H4 (cell line): ENCODE measurements at regions not wholly inside any gene's neighbourhood (a gene's known extent, or its start where the extent isn't known, plus 50 kb on each side); places are given as distances from the start of the nearest gene placed in this dataset.

Experiments
- DNase-seq: peaks from one replicate; pipeline ENCODE4 v3.0.0-alpha.2; 2015; ENCODE audit warnings: low spot score

DNA sequence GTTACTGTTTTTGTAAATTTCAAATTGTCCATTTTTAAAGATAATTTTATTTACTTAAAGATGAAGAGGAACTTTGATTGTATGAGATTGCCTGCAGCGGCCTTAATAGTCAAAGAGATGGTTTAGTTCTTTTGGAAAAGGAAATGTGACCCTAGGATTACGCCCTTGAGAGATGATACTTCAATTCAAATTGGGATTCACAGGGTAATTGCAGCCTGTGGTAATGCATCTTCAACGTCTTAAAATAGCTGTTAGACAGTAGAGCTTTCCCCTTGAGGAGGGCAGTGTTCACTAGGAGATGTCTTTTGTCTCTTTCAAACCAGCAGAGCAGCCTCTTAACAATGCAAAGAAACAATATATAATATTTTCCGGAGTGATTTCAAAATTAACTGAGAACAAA is 127.1 kb downstream of the TAF11L14 start:
- no peak for DNase-seq

DNA sequence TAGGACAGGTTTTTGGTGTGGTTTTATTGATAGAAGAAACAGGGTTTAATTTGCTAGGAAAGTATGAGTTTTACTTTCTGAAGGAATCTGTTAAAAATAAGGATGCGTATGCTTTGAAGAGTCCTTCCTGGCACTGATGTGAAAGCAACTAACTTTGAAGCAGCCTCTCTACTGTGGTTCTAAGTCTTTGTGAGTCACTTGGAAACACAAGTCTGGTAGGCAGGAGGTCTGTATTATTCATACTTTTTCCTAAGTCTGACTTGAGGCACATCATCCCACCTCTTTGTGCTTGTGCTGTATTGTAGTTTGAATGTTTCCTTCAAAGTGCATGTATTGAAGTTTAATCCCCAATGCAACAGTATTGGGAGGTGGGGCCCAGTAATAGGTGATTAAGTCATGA is 129.0 kb downstream of the TAF11L14 start:
- no peak for DNase-seq

DNA sequence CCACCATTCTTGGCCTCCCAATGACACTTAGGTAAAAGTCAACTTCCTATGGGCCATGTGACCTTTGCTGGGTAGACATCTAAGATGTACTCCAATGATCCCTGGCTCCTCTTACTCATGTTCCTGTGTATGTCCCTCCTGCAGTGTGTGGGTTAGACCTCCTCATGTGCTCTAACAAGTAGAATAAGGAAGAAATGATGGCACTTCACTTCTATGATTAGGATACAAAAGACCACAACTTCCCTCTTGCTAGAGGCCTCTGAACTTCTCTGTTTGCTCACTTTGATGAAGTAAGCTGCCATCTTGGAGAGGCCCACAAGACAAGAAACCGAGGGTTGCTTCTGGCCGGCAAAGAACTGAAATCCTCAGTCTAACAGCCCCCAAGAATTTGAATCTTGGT is 131.8 kb downstream of the TAF11L14 start:
- no peak for DNase-seq

DNA sequence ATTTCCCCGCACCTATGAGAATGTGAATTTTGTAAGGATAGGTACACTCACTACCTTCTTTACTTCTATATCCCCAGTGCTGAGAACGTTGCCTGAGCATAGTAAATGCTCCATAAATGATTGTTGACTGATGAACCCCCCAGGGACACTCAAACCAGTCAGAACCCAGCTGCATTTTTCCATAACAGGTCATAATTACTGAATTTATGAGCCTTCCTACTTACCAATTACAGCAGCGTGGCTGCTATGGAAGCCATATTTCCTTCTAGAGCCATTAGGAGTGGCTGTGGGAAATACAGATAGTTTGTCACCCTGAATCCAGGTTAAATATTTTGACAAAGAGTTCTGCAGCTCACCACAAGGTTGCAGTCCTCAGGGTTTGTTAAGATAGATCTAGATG is 135.0 kb downstream of the TAF11L14 start:
- no peak for DNase-seq

DNA sequence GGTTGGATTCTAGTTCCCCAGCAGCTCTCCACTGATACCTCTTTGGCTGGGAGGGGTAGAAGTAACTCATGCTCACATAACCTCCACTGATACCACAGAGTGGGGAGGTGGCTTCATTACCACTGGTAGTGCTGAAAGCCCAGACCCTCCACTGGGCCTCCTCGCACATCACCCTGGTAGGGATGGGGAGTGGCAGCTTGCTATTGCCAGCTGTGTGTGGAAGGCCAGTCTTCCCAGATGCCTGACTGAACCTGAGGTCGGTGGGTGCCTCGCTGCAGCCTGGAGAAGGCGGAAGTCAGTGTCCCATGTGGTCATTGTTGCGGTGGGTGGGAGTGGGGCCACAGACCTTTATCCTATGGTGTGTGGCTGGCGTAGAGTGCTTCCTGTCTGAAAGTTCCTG is 138.0 kb downstream of the TAF11L14 start:
- DNase-seq: no peak

DNA sequence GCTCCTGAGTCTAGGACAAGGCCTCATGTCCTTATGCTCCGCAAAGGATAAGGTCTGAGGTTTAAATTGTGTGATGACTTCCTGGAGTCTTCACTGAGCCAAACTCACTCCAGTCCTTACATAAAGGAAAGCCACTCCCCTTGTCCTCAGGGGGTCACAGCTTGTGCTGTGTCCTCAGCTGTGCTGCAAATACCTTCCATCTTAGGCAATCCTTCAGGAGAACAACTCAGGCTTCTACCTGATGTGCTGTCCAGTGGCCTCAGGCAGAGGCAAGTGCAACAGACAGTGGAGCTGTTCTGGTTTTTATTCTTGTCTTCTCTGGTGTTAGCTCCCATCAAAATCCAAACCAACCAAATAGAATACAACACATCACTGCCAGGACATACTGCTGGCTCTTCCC is 151.5 kb downstream of the TAF11L14 start:
- DNase-seq: no peak

DNA sequence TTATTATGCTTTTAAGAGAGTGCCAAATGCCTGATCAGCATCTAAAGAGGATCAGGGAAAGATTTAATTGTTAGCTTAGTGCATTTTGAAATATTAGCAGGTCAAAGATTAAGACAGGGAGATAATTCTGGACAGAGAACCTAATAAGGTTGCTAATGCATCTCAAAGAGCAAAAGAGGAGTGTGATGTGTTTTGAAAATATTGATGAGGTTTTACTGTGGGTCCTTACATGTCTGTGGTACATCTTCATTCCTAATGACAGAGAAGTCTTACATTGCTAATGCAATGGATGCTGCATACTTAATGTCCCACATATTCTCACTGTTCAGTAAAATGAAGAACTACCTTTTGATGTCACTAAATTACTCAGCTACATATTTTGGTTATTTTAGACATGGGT is 154.1 kb downstream of the TAF11L14 start:
- no peak for DNase-seq

DNA sequence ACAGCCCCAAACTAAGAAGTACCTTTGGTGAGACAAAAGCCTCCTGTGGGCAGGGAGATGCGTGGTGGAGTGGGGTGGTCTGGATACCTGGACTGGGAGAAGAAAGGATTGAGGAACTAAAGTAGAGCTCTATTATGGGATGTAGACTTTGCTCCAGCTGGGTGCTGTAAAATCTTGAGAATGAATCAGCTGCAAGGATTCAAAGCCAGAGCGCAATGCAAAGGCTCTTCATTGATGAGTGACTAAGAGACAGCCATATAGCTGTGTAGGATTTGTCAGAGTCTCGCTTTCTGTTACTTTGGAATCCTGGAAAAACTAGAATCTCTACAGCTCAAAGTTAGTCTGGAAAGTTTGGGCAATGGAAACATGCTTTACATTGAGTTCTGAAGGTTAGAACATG is 159.9 kb downstream of the TAF11L14 start:
- no peak for DNase-seq

DNA sequence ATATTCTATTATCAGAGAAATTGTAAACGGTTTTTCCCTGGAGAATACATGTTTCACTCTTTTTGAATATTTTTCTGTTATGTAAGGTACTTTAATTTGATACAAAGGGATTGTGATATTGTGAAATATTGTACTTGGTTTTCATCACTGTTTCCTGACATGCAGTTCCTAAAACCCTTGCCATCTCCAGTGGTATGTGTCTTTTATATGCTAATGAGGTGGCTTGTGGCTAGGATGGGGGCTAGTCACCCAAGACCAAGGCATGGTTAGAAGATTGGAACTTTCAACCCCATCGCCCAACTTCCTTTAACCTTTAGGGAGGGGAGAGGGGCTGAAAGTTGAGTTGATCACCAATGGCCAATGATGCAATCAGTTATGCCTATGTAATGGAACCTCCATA is 160.6 kb downstream of the TAF11L14 start:
- DNase-seq: no peak

DNA sequence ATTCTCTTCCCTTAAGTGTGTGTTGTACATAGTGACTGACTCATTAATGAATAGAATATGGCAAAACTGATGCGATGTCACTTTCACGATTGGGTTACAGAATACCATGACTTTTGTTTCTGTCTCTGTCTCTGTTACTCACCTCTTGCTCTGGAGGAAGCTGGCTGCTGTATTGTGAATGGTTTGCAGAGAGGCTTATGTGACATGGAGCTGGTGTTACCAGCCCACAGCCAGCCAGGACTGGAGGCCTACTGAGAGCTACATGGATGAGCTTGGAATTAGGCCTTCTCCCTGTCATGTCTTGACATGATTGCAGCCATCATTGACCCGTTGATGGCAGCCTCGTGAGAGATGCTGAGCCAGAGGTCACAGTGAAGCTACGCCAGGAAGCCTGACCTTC is 161.9 kb downstream of the TAF11L14 start:
- no peak for DNase-seq

DNA sequence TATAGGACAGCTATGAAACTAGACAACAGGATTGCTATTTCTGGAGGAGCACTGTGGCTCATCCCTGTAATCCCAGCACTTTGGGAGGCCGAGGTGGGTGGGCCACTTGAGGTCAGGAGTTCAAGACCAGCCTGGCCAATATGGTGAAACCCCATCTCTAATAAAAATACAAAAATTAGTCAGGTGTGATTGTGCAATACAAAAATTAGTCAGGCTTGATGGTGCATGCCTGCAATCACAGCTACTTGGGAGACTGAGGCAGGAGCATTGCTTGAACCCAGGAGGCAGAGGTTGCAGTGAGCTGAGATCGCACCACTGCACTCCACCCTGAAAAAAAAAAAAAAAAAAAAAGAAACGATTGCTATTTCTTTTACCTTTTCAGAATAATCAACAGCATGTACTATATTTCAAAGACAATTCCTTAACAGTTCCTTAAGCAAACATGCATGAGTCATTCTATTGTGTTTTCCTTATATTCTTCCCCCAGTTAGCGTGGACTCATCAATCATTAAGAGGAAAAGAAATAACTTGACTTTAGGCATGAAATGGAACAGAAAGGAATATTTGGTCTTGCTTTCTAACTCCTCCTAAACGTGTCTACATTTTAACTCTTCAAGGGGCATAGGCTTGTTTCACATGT is 162.6 kb downstream of the TAF11L14 start:
- DNase-seq: no peak

DNA sequence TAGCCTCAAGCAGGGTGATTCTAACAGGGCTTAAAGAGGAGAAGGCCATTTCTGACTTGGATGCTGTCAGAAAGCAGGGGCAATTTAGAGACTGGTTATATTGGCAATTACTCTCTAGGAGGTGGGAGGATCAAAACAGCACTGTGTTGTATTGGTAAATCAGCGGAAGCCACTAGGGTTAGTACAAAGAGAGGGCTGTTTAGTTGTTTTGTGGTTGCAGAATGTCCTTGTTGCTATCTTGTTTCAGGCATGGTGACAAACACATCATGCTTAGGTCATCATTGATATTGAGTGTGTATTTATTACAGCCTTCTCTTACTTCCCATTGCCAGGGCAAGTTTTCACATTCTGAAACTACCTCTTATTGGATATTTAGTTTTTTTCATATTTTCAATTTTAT is 165.3 kb downstream of the TAF11L14 start:
- DNase-seq: no peak

DNA sequence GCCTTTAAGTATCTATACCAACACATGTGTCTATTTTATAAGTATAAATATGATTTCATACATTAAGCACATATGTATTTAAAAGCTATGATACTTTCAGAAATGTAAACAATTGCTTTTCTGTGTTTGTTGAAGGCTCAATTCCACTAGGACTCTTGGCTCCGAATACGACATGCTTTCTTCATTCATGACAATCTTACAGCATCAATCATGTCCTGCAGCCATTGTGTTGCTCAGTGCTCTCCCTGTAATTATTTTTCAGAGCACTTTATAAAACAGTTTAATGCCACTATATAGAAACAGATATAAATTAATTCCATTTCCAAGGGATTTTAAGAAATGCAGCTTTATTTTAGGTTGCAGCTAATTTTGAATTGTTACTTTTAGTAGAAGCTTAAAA is 167.3 kb downstream of the TAF11L14 start:
- no peak for DNase-seq

DNA sequence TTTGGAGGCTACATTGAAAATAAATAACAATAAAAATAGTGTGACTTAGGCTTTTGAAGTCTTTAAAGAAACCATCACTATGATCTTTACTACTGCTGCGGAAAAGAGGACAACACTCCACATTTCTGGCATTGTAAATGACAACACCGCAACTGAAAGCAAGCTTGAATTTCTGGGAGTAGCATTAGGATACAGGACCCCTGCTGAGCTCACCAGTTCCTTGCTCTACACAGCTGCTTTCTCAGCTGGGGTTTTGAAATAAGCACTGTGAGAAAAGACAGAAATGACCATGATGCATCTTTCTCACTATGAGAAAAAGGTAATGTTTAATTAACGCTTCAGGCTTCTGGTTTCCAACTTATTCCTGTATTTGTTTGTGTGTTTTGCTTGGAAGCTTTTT is 168.0 kb downstream of the TAF11L14 start:
- no peak for DNase-seq

DNA sequence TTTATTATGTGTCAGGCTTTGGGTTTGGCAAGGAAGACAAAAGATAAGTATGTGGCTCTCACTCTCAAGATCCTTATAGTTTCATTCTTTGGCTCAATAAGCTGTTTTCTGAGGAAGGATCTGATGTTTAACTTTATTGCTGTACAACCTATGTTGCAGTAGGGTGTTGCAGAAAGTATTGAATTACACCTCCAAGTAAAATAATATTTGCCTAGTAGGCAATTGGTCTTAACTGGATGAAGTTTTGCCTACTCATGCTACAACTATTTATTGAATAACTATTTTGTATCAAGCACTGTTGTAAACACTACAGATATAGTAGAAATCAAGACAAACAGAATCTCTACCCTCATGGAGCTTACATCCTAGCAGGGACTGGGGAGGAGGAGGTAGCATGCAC is 169.7 kb downstream of the TAF11L14 start:
- DNase-seq: no peak

DNA sequence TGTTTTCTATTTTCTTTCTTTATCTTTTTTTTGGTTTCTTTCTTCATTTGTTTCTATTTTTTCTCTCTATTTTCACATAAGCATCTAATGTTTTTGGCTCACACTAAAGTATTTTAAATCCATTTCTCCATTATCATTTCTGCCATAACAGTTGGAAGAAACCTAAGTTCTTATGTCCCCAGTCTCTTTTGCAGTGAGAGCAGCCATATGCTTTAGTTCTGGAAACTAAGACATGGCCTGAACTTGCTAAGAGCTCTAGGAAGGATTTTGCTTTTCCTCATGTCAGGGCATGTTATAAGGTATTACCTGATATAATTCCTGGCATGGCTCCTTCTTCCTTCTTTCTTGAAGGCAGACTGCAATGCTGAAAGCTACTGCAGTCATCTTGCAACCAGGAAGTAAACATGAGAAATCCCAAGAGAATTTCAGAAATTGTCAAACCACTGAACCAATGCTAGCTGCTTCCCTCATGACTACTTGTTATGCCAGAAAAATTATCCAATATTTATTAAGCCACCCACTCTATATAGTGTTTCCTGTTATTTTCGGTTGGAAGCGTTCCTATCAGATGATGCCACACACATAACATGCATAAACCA is 171.1 kb downstream of the TAF11L14 start:
- DNase-seq: no peak

DNA sequence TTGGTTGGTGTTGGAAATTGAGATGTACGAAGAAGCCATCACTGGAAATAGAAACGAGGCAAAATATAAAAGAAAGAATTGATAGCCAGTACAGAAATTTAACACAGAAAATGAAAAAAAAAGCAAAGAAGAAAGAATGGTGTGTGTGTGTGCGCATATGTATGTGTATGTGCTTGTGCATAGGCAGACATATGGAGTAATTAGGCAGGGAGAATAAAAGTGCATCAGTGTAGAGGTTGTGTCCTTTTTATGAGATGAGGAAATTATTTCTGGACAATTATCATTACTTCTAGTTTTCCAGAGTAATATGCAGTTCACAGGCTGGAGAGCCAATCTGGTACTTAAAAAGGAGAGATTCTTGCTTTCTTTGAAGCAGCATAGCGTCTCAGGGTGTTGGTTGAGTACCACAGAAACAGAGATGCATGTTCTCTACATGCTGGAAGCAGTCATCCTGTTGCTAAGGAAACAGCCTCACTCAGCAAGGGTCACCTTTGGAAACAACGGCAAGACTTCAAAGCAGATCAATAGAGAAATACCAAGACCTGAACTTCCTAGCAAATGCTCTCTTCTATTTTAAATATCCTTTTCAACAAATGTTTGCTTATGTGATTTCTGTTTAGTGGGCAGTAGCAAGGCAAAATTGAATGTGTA is 172.7 kb downstream of the TAF11L14 start:
- no peak for DNase-seq

DNA sequence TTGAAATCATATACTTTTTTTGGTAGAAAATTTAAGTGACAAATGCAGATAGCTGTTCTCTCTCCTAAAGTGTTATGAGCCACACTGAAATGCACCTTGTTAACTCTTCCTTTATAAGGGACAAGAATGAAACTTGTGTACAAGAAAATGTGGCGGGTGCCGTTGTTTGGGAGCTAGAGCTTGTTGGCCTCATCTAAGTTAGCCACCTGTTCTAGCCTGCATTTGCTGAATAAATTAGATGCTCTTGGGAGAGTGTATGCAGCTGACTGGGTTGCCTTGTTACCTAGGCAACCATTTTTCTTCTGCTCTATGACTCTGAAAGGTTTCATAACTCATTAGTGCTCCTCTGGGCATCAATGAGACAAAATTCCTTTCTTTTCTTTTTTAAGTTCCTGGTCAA is 174.3 kb downstream of the TAF11L14 start:
- no peak for DNase-seq

DNA sequence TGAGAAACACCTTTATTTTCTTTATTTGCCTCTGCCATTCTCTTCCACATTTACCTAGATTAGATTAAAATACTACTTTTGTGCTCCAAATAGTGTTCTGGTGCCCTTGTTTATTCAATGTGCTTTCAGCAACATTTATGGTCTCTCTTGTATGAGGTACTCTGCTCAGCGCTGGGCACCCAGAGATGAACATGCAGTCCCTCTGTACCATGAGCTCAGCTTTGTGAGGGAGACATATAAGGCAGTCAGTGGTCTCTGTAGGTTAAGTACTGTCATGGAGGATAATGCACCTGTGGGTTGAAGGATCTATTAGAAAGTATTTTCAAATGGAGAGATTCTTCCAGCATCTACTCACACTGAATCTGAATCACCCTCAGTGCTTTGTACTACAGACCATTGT is 176.5 kb downstream of the TAF11L14 start:
- DNase-seq: no peak

DNA sequence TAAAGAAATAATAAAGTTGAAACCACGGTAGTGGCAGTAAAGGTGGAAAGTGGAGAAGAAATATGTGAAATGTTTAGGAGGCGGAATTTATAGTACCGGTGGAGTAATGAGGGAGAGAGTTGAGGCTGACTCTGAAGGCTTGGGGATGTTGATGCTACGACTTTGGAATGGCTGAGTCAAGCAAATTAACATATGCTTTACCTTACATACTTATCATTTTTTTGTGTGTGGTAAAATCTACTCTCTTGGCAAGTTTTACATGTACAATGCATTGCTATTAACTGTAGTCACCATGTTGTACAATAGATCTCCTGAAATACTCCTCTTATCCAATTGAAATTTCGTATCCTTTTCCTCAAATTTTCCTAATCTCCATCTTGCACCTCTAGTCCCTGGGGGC is 179.0 kb downstream of the TAF11L14 start:
- DNase-seq: no peak

DNA sequence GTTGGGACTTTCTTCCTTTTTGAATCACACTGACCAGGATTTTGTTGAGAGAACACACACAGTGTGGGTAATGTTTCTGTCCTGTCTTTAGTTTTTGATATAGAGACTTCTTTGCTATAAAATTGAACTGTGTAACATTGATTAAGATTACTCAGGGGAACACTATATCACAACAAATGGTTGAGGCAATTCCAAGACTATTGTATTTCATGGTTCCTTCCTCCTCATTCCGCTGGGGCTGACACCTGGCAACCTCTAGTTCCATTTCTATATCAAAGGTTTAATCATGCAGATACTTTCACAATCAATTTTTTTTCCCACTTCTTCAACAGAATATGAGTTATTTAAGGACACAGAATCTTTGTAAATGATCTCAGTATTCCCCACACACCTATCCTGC is 182.2 kb downstream of the TAF11L14 start:
- DNase-seq: no peak

DNA sequence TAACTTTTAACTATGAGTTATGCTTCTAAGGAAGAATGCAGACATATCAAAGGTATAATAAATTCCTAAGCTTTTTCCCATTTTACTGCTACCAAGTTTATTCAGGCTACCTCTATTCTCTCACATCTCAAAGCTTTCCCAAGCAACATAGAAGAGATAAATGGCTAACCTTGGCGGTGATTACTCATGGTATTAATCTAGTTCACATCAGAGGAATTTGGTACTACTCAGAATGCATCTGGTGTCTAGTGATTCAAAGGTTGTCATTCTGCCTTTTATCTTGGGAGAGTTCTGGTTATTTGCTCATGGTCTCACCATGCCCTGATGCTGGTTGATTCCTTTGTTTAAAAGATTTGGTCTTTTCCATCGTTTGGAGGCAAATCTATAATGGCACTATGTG is 182.7 kb downstream of the TAF11L14 start:
- no peak for DNase-seq

DNA sequence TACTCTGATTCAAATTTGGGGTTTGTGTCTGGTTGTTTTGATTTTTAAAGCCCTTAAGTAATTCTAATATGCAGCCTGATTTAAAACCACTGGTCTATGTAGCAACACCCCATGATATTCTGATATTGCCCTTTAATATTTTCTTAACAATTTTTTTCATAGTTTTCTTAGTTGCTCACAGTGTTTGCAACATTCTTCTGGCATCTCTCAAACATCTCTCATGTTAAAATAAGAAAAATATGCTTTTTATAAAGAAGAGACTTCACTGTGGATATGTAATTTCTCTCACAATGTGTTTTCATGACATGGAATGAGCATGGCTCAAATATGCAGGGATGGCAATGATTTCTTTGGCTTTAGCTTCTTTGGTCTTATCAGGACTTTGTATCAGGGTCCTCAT is 183.7 kb downstream of the TAF11L14 start:
- no peak for DNase-seq

DNA sequence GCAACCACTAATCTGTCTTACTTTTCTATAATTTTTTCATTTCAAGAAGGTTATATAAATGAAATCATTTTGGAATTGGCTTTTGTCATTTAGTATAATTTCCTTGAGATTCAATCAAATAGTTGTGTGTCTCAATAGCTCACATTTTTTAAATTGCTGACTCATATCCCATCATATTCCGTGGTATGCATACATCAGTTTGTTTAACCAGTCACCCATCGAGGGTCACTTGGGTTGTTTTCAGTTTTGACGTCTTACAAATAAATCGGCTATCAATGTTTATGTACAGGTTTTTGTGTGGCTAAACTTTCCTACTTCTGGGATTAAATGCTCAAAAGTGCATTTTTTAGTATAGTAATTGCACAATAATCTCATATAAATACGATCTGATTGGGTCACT is 185.5 kb downstream of the TAF11L14 start:
- DNase-seq: no peak
